ENCODE measurements at regions not wholly inside any gene's neighbourhood (a gene's known extent, or its start where the extent isn't known, plus 50 kb on each side); places are given as distances from the start of the nearest gene placed in this dataset.

- DNase-seq (ENCODE audit: low read depth, low spot score) = no peak
- no peak overlapping the region for H3K27ac ChIP-seq
These were observed 126.7 kb upstream of the PWP1 start for GRCh38 chr12:107558816-107559382.

- no peak for DNase-seq (ENCODE audit: low read depth, low spot score)
- peak overlapping the region; percentile 45 for H3K27ac ChIP-seq
These were observed 125.3 kb upstream of the PWP1 start for GRCh38 chr12:107560165-107560898.

GRCh38 chr12:107560899-107561285 lies 124.7 kb upstream of the PWP1 start:
- H3K27ac ChIP-seq = peak overlapping the region; percentile 45
- peak; percentile 20 for DNase-seq (ENCODE audit: low read depth, low spot score)

- no peak overlapping the region for H3K27ac ChIP-seq
- DNase-seq (ENCODE audit: low read depth, low spot score) = no peak
These were observed 120.7 kb upstream of the PWP1 start for GRCh38 chr12:107564946-107565345.

DNA sequence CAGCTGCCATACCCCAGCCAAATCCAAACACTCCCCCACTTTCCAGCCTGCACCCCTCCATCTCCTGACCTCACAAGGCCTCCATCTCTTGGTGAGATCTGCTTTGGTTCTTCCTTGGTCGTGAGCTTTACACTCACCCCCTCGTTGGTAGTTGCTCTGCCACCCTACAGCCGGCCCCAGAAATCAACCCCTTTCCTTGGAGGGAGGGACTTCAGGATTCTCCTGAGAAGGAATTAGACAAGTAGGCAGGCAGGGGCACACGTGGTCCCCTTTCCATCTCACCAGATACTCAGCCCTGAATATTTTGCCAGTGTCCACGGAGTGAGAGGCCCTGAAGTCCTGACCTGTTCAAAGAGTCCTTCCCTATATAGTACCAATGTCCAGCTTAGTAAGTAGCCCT lies 120.0 kb upstream of the PWP1 start:
- no peak overlapping the region for H3K27ac ChIP-seq
- DNase-seq (ENCODE audit: low read depth, low spot score) = no peak

DNA sequence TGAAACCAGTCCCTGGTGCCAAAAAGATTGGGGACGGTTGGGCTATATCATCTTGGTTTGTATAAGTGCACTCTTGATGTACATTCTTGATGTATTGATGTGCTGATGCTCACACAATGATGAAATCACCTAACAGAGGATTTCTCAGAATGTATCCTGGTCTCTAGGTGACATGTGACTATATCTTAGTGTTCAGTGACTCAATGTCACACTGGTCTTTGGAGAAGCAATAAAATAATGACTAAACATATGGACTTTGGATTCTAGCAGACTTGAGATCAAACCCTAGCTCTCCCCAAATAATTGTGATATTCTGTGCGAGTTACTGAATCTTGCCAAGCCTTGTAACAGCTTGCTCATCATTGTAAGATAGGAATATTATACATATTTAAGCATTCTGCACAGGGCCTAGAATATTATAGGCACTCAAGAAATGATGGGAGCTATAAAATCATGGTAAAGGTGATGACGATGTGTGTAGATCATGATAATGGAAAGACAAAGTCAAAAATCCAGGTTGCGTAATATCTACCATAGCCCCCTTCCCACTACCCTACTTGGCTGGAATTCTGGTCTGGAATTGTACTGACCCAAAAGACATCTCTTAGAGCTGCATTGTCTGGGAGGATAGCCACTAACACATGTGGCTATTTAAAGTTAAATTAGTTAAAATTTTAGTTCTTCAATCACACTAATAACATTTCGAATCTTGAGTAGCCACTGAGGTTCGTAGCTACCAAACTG lies 117.6 kb upstream of the PWP1 start:
- no peak for DNase-seq (ENCODE audit: low read depth, low spot score)

DNA sequence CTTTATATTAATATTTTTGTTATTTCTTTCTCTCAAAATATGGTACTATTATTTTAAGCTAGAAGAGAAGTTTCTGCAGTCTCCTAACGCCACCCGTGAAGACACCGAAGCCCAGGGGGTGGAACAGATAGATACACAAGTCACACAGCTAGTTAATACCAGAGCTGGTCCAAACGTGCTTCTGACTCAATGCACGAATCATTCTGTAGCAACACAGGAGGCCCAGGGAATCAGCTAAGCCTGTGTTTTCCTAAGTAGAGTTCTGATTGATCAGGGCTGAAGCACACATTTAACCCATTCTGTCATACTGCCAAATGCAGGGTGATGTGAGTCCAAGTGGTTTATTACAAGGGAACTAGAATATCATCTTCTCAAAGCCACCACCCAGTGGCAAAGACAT lies 116.9 kb upstream of the PWP1 start:
- DNase-seq (ENCODE audit: low read depth, low spot score) = no peak
- no peak overlapping the region for H3K27ac ChIP-seq

More for the DNA sequence above, 117.6 kb upstream of the PWP1 start:
- H3K27ac ChIP-seq = no peak overlapping the region

DNA sequence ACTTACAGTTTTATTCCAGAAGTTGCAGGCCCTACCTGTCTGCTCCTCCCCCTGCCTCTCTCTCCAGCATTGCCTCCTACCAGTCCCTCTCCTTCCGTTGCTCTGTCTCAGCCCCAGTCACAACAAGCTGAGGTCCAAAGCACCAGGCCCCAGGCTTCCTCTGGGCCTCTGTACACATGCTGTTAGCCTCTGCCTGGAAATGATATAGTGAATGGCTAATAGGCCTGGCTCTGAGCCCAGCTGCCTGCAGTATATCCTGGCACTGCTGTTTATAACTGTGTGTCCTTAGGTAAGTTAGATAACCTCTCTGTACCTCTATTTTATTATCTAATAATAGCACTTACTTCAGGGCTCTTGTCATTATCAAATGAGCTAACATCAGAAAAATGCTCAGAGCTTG lies 114.9 kb upstream of the PWP1 start:
- DNase-seq (ENCODE audit: low read depth, low spot score) = no peak
- H3K27ac ChIP-seq = no peak overlapping the region

GRCh38 chr12:107571492-107571891 lies 114.1 kb upstream of the PWP1 start:
- H3K27ac ChIP-seq = no peak overlapping the region
- DNase-seq (ENCODE audit: low read depth, low spot score) = no peak

- no peak for DNase-seq (ENCODE audit: low read depth, low spot score)
These were observed 110.9 kb upstream of the PWP1 start for GRCh38 chr12:107574691-107575090.

GRCh38 chr12:107580750-107581618 lies 104.6 kb upstream of the PWP1 start:
- DNase-seq (ENCODE audit: low read depth, low spot score) = no peak
- H3K27ac ChIP-seq = no peak overlapping the region

More at GRCh38 chr12:107574691-107575090, 110.9 kb upstream of the PWP1 start:
- no peak overlapping the region for H3K27ac ChIP-seq

DNA sequence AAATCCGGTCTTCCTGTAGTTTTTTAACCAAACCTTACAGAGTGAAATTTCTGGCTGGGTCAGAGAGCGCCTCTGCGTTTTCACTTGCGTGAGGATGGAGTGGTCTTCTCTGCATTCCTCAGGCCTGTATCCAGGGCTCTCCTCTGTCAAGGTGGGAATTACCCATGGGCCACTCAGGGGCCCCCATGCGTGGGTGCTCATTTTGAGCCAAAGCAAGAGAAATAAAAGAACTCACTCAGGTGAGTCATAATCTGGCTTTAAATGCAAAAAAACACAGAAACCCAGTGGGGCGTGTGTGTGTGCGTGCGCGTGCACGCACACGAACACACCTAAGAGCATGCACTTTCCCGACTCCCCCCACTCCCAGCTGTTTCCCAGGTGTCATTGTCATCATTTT lies 104.0 kb upstream of the PWP1 start:
- H3K27ac ChIP-seq = no peak overlapping the region
- DNase-seq (ENCODE audit: low read depth, low spot score) = no peak

DNA sequence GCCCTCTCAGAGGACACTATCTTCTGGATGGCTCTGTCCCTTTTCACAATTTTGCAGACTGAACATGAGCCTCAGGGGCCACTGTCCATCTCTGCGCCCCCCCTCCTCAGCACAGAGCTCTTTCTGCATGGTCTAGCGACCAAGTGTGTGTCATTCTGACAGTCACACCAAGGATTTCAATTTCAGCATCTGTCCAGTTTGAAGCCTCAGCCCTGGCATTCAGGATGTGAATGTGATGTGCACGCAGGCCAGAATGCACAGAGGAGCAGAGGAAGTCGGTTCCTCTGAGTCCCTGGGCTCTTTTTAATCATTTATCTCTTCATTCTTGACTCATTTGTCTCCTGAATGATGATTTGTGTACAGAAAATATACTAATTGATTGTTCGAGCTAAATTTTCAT lies 102.0 kb upstream of the PWP1 start:
- no peak overlapping the region for H3K27ac ChIP-seq
- DNase-seq (ENCODE audit: low read depth, low spot score) = no peak

DNA sequence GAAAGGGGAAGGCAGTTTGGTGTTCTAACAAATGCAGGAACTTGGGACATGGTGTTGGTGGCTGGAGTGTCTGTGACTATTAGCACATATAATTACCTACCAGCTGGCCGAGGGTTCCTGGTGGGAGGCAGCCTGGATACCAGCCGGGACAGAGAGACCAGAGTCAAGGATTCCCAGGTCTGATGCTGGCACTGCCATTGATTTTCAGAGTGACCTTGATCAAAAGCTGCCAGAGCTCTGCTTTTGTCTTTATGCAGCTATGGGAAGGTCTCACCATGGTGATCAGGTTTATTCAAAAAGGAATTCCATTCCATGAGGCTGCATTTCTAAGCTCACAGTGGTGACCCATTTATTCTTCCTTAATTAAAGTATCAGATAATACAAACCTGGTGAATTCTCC lies 101.0 kb upstream of the PWP1 start:
- H3K27ac ChIP-seq = no peak overlapping the region
- no peak for DNase-seq (ENCODE audit: low read depth, low spot score)

DNA sequence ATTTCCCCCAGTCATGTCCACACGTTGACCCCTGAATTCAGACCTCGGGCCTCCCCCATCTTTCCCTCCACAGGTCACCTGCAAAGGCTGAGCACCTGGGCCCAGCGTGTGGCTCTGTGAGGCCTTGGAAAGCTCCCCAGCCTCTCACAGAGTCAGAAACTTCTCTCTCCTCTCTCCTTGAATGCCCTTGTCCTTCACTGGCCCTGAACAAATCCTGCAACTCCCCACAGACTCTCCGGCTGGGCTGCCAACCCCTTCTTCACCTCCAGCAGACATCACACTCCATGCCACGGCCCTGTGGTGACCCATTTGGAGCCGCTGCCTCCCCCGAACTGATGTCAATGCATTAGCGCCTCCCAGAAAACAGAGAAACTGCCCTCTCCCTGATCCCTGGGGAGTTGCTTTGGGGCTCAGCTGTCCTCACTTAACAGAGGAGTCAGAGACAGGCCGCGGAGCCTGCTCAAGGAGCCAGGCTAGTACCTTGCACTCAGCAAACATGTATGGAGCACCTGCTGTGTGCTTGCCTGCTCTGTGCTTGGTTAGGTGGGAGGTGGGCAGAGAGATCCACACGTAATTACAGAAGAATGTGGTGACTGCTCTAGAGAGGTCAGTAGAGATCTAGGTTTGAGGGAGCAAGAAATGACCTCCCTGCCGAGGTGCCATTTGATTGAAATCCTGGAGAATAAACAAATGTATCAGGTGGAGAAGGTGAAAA lies 99.2 kb upstream of the PWP1 start:
- no peak overlapping the region for H3K27ac ChIP-seq
- DNase-seq (ENCODE audit: low read depth, low spot score) = no peak

GRCh38 chr12:107590413-107590812 lies 95.2 kb upstream of the PWP1 start:
- H3K27ac ChIP-seq = no peak overlapping the region
- no peak for DNase-seq (ENCODE audit: low read depth, low spot score)

DNA sequence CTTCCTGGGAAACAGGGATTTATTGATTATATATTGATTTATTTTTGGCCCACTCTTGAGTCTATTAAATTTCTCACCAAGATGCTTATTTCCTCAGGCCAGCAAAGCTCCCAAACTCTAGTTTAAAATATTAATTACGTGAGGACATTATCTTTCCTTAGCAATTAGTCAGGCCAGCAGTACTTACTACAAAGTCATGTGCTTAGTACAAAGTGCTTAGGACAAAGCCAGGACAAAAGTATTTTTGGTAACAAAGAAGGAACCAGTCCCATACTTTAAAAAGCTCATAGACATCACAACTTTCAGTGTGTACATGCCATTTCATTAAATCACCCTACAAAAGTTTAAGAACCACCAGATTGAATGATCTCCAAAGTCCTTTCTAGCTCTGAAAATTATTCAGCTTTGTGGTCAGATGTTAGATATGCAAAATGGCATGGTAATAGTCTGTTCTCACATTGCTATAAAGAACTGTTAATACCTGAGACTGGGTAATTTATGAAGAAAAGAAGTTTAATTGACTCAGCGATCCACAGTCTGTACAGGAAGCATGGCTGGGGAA lies 94.7 kb upstream of the PWP1 start:
- no peak overlapping the region for H3K27ac ChIP-seq
- DNase-seq (ENCODE audit: low read depth, low spot score) = no peak

GRCh38 chr12:107593713-107594381 lies 91.8 kb upstream of the PWP1 start:
- no peak for DNase-seq (ENCODE audit: low read depth, low spot score)
- H3K27ac ChIP-seq = no peak overlapping the region

DNA sequence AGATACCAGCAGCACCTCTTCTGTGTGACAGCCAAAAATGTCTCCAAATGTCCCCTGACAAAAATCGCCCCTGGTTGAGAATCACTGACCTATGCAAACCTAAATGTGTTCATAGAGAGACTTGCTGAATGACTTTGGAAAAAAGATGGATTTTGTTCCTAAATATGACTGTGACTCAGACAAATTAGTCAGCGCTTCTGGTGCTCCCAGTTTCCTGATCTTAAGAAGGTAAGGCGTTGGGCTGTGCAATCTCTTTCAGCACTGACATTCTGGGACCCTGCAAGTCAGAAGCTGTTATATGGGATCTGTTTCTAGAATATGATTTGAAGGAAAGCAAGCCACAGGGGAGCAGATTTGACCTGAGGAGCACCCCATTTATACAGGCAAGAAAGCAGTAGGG lies 90.6 kb upstream of the PWP1 start:
- no peak for DNase-seq (ENCODE audit: low read depth, low spot score)
- H3K27ac ChIP-seq = no peak overlapping the region
